H1 (cell line): ENCODE measurements at regions not wholly inside any gene's neighbourhood (a gene's known extent, or its start where the extent isn't known, plus 50 kb on each side); places are given as distances from the start of the nearest gene placed in this dataset.

ENCODE experiments used
- CREB1 ChIP-seq: IDR thresholded peaks from 2 replicates; pipeline ENCODE4 v1.6.1; 2012; ENCODE audit warnings: inconsistent platforms
- CTCF ChIP-seq, 3 experiments: IDR thresholded peaks; 1 replicate in 2 of 3; 2 replicates in 1 of 3; pipeline versions ENCODE4 v1.5.1 to v1.6.1; 2011; ENCODE audit warnings: low read length in 3 of 3, mild to moderate bottlenecking in 3 of 3, inconsistent platforms in 2 of 3, low read depth in 1 of 3, moderate library complexity in 1 of 3; ENCODE audit not compliant: insufficient read depth in 1 of 3; ENCODE audit errors: control extremely low read depth in 1 of 3
- POU5F1 ChIP-seq: IDR thresholded peaks from 2 replicates; pipeline ENCODE4 v1.6.1; 2011; ENCODE audit warnings: low read depth, mild to moderate bottlenecking, low read length, moderate library complexity
- RAD21 ChIP-seq, 2 experiments: IDR thresholded peaks in 1 of 2; conservative IDR thresholded peaks in 1 of 2; 2 replicates each; pipeline ENCODE4 v1.6.1; 2011; ENCODE audit warnings: low read depth in 2 of 2, low read length in 2 of 2, improper control_type of control experiment in 1 of 2, inconsistent platforms in 1 of 2, mild to moderate bottlenecking in 1 of 2, moderate library complexity in 1 of 2
- RNF2 ChIP-seq: fragments of 200-900, 300-1000 bp; sonication (generic); IDR thresholded peaks from 2 replicates; pipeline ENCODE4 v1.7.1; 2016; ENCODE audit warnings: borderline replicate concordance, low read depth, mild to moderate bottlenecking, antibody characterized with exemption, low read length; ENCODE audit not compliant: poor library complexity, severe bottlenecking; ENCODE audit errors: missing control alignments
- SIN3A ChIP-seq, 2 experiments: IDR thresholded peaks in 1 of 2; conservative IDR thresholded peaks in 1 of 2; 2 replicates each; pipeline ENCODE4 v1.6.1; 2011 to 2012; ENCODE audit warnings: low read length in 2 of 2, improper control_type of control experiment in 1 of 2, low read depth in 1 of 2, mild to moderate bottlenecking in 1 of 2
- SP1 ChIP-seq: IDR thresholded peaks from 2 replicates; pipeline ENCODE4 v1.6.1; 2011; ENCODE audit warnings: low read depth, low read length
- SP2 ChIP-seq: IDR thresholded peaks from 2 replicates; pipeline ENCODE4 v1.6.1; 2012; ENCODE audit warnings: mild to moderate bottlenecking, low read length, inconsistent platforms
- TF ChIP-seq, protein P1 (sequence below): IDR thresholded peaks from 2 replicates; pipeline ENCODE4 v1.6.1; 2011; ENCODE audit warnings: low read length, improper control_type of control experiment

DNA sequence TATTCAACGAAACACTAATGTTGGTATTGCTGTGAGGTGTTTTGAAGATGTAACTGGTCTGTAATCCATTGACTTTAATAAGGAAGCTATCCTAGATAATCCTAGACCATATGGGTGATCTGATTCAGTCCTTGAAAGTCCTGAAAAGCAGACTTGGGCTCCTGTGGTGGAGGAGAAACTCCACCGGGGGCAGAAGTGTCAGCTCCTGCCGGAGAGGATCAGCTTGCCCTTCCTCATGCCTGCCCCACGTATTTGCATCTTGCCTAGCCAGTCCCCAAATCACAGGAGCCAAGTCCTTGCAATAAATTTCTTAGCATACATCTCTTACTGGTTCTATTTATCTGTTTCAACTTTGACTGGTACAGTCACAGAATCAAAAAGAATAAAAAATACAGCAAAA lies 144.2 kb upstream of the DLGAP1 start (continued):
- TF ChIP-seq RAD21 (IDR thresholded peaks at IDR 0.05 in 1 of 2, conservative IDR thresholded peaks at IDR 0.05 in 1 of 2; ENCODE audit: low read depth in 2 of 2, low read length in 2 of 2) (peak; percentile 43 to 57), CTCF (IDR thresholded peaks at IDR 0.05; ENCODE audit: control extremely low read depth in 1 of 3, insufficient read depth in 1 of 3, low read depth in 1 of 3, low read length in 3 of 3) (peak; percentile 39 to 59 (median 46)), POU5F1 (no peak), CREB1 (no peak), SP2 (no peak), SIN3A (conservative IDR thresholded peaks at IDR 0.05 in 1 of 2, IDR thresholded peaks at IDR 0.05 in 1 of 2; ENCODE audit: low read depth in 1 of 2, low read length in 2 of 2) (no peak), SP1 (no peak), RNF2 (no peak)
- TF ChIP-seq, protein P1, sequence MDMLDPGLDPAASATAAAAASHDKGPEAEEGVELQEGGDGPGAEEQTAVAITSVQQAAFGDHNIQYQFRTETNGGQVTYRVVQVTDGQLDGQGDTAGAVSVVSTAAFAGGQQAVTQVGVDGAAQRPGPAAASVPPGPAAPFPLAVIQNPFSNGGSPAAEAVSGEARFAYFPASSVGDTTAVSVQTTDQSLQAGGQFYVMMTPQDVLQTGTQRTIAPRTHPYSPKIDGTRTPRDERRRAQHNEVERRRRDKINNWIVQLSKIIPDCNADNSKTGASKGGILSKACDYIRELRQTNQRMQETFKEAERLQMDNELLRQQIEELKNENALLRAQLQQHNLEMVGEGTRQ = no peak
